ENCODE measurements at regions not wholly inside any gene's neighbourhood (a gene's known extent, or its start where the extent isn't known, plus 50 kb on each side); places are given as distances from the start of the nearest gene placed in this dataset.

DNA sequence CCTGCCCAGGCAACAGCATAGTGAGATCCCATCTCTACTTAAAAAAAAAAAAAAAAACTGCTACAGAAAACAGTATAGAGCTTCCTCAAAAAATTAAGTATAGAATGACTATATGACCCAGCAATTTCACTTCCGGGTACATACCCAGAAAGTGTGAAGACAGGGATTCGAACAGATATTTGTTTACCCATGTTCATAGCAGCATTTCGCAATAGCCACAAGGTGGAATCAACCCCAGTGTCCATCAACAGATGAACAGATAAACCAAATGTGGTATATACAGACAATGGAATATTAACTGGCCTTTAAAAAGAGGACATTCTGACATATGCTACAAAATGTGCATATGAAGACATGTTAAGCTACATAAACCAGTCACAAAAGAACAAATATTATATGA is 95.5 kb downstream of the CHD9NB start:
- no peak for DNase-seq (ENCODE audit: low read depth, low spot score)
- in situ Hi-C loops (cut with HindIII; ENCODE audit: low sequenced_read_pairs), result no loop called here
- TF ChIP-seq, protein P1, sequence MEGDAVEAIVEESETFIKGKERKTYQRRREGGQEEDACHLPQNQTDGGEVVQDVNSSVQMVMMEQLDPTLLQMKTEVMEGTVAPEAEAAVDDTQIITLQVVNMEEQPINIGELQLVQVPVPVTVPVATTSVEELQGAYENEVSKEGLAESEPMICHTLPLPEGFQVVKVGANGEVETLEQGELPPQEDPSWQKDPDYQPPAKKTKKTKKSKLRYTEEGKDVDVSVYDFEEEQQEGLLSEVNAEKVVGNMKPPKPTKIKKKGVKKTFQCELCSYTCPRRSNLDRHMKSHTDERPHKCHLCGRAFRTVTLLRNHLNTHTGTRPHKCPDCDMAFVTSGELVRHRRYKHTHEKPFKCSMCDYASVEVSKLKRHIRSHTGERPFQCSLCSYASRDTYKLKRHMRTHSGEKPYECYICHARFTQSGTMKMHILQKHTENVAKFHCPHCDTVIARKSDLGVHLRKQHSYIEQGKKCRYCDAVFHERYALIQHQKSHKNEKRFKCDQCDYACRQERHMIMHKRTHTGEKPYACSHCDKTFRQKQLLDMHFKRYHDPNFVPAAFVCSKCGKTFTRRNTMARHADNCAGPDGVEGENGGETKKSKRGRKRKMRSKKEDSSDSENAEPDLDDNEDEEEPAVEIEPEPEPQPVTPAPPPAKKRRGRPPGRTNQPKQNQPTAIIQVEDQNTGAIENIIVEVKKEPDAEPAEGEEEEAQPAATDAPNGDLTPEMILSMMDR (IDR thresholded peaks at IDR 0.05; ENCODE audit: low read depth, low read length), result no peak
- no peak overlapping the region for H3K4me3 ChIP-seq (ENCODE audit: low read depth, low read length)

DNA sequence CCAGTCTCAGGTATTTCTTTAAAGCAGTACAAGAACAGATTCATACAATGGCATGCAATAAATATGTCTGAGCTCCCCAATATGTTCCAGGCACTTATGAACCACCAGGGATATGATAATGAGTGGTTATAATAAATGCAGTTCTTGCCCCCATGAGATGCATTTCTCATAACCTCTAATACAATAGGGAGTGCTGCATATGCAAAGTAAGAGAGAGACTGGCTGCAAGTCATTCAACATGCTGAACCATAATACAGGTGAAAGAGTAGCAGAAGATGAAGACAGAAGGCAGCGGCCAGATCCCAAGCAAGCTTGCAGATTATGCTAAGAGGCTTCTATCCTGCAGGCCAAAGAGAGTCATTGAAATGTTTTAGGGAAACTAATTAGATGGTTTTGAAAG is 96.7 kb downstream of the CHD9NB start:
- TF ChIP-seq, protein P1 (IDR thresholded peaks at IDR 0.05; ENCODE audit: low read depth, low read length), result no peak
- H3K4me3 ChIP-seq (ENCODE audit: low read depth, low read length), result no peak overlapping the region
- in situ Hi-C loops (cut with HindIII; ENCODE audit: low sequenced_read_pairs), result no loop called here
- DNase-seq (ENCODE audit: low read depth, low spot score), result no peak

DNA sequence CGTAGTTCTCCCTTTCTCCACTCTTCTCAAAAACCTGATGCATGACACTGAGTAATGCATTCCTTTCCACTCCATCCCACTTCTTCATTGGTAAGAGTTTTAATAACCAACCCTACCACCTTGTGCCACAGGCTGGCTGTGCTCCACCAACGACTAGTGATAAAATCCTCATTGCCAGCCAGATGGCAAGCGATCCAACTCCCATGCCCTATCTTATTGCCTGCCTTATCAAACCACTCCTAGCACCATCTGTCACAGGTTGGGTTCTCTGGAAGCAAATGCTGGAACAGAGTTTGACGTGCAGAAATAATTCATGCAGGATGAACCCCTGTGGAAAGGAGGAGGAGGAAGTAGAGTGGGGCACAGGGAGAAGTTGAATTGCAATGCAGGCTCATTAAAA is 99.5 kb downstream of the CHD9NB start:
- TF ChIP-seq, protein P1 (IDR thresholded peaks at IDR 0.05; ENCODE audit: low read depth, low read length), result no peak
- in situ Hi-C loops (cut with HindIII; ENCODE audit: low sequenced_read_pairs), result no loop called here
- H3K4me3 ChIP-seq (ENCODE audit: low read depth, low read length), result no peak overlapping the region
- DNase-seq (ENCODE audit: low read depth, low spot score), result no peak

DNA sequence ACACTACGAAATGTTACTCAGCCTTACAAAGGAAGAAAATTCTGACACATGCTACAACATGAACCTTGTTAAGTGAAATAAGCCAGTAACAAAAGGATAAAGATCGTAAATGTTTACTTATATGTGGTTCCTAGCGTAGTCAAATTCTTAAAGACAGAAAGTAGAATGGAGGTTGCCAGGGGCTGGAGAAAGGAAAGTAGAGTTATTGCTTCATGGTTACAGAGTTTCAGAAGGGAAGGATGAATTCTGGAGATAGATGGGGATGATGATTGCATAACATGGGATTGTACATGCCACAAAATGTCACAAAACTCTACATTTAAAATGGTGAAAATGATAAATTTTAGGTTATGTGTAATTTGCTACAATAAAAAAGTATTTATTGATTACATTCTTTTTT is 103.8 kb downstream of the CHD9NB start:
- no peak for DNase-seq (ENCODE audit: low read depth, low spot score)
- TF ChIP-seq, protein P1 (IDR thresholded peaks at IDR 0.05; ENCODE audit: low read depth, low read length), result no peak
- H3K4me3 ChIP-seq (ENCODE audit: low read depth, low read length), result no peak overlapping the region
- in situ Hi-C loops (cut with HindIII; ENCODE audit: low sequenced_read_pairs), result no loop called here

DNA sequence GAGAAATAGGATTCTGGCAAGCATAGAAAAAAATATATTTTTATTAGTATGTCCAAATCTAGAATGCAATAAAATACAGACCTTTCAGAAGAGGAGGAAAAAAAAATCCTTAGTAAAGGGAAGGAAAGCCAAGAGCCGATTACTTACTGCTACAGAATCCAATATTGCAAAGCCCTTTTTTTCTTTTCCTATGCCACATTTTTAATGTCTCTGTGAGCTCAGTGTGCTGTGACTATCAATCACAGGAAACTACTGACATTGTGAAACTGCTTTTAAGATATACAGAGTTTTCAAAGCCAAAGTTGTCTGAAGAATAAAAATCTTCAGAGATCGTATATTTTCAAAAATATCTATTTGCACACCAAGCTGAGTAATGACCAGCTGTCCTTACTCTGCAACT is 120.4 kb downstream of the CHD9NB start:
- H3K4me3 ChIP-seq (ENCODE audit: low read depth, low read length), result no peak overlapping the region
- in situ Hi-C loops (cut with HindIII; ENCODE audit: low sequenced_read_pairs), result no loop called here
- TF ChIP-seq, protein P1 (IDR thresholded peaks at IDR 0.05; ENCODE audit: low read depth, low read length), result no peak
- DNase-seq (ENCODE audit: low read depth, low spot score), result no peak

DNA sequence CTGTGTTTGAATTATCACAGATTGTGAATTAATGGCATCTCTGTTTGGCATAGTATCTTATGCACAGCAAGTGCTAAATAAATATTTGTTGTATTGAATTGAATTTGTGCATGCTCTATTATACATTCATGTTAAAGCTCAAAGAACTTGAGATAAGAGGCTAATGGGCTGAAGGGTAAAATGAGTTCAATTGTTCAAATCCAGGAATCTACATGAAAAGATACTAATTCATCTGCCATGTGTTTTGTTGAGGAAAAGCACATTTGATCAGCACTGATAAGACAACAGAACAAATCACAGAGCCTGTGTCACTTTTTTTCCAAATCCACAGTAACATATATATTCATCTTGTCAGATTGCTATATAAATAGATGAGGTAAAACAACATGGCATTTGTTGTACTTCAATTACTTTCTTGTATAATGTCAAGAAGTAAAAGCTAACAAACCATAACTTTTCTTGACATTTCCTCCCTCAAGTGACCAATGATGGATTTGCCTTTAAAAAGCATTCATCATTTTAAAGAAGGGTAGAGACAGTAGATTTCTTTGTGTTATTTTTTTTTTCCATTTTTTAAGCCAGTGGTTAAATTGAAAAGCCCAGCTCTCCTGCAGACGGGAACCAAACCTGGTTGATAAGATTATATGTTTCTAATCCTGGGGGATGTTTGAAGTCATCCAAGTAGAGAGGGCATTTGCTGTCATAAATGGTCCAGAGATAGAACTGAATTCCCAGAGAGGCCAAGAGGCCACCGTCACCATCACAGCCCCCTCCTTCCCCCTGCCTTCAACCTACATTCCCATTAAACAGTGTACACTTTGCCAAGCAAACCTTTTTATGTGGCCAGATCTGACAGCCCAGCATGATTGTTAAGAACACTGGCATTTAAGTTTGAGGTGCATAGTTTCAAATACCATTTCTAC is 123.0 kb downstream of the CHD9NB start:
- TF ChIP-seq, protein P1 (IDR thresholded peaks at IDR 0.05; ENCODE audit: low read depth, low read length), result no peak
- DNase-seq (ENCODE audit: low read depth, low spot score), result no peak
- no peak overlapping the region for H3K4me3 ChIP-seq (ENCODE audit: low read depth, low read length)
- in situ Hi-C loops (cut with HindIII; ENCODE audit: low sequenced_read_pairs), result no loop called here

Data from astrocyte of the spinal cord (primary cell).